ENCODE measurements at regions not wholly inside any gene's neighbourhood (a gene's known extent, or its start where the extent isn't known, plus 50 kb on each side); places are given as distances from the start of the nearest gene placed in this dataset.

GRCh38 chr3:34683851-34684250, 885.4 kb downstream of the PDCD6IP start:
- DNase-seq, result no peak

- no peak for DNase-seq
These were observed 888.1 kb downstream of the PDCD6IP start for GRCh38 chr3:34686541-34686940.

- DNase-seq, result no peak
These were observed 889.2 kb downstream of the PDCD6IP start for GRCh38 chr3:34687671-34688070.

- no peak for DNase-seq
These were observed 898.4 kb downstream of the PDCD6IP start for GRCh38 chr3:34696831-34697230.

GRCh38 chr3:34703053-34703452, 904.6 kb downstream of the PDCD6IP start:
- no peak for DNase-seq

GRCh38 chr3:34724916-34725499, 914.3 kb upstream of the ARPP21 start:
- DNase-seq, result no peak

GRCh38 chr3:34725774-34726173, 913.6 kb upstream of the ARPP21 start:
- no peak for DNase-seq

GRCh38 chr3:34727700-34728099, 911.6 kb upstream of the ARPP21 start:
- no peak for DNase-seq

GRCh38 chr3:34742151-34742550, 897.2 kb upstream of the ARPP21 start:
- no peak for DNase-seq

GRCh38 chr3:34758630-34759261, 880.6 kb upstream of the ARPP21 start:
- DNase-seq, result no peak

GRCh38 chr3:34777386-34777785, 861.9 kb upstream of the ARPP21 start:
- DNase-seq, result no peak

- DNase-seq, result no peak
These were observed 860.2 kb upstream of the ARPP21 start for GRCh38 chr3:34779092-34779491.

- DNase-seq, result no peak
These were observed 859.0 kb upstream of the ARPP21 start for GRCh38 chr3:34780294-34780693.

- DNase-seq, result no peak
These were observed 858.4 kb upstream of the ARPP21 start for GRCh38 chr3:34780973-34781372.

GRCh38 chr3:34782871-34783270, 856.5 kb upstream of the ARPP21 start:
- no peak for DNase-seq

GRCh38 chr3:34783876-34784275, 855.4 kb upstream of the ARPP21 start:
- no peak for DNase-seq

- DNase-seq, result no peak
These were observed 846.3 kb upstream of the ARPP21 start for GRCh38 chr3:34793057-34793456.

GRCh38 chr3:34807611-34808010, 831.7 kb upstream of the ARPP21 start:
- DNase-seq, result no peak

GRCh38 chr3:34808287-34808686, 831.0 kb upstream of the ARPP21 start:
- no peak for DNase-seq

- no peak for DNase-seq
These were observed 810.5 kb upstream of the ARPP21 start for GRCh38 chr3:34828847-34829246.

- no peak for DNase-seq
These were observed 806.3 kb upstream of the ARPP21 start for GRCh38 chr3:34832865-34833508.

- no peak for DNase-seq
These were observed 801.2 kb upstream of the ARPP21 start for GRCh38 chr3:34837848-34838741.

- DNase-seq, result no peak
These were observed 796.4 kb upstream of the ARPP21 start for GRCh38 chr3:34842706-34843480.
